HCT116 (cell line): ENCODE measurements at regions not wholly inside any gene's neighbourhood (a gene's known extent, or its start where the extent isn't known, plus 50 kb on each side); places are given as distances from the start of the nearest gene placed in this dataset.

Experiments
- CTCF ChIP-seq, 3 experiments: fragments of 200-600 bp in 1 of 3; sonication (generic) in 1 of 3; IDR thresholded peaks in 2 of 3; conservative IDR thresholded peaks in 1 of 3; 2 replicates each; pipeline ENCODE4 v1.5.1; 2012 to 2017; ENCODE audit warnings: low read depth in 2 of 3, low read length in 2 of 3, antibody characterized with exemption in 1 of 3, borderline replicate concordance in 1 of 3, control low read depth in 1 of 3, mild to moderate bottlenecking in 1 of 3, mixed read lengths in 1 of 3, mixed run types in 1 of 3, moderate library complexity in 1 of 3; ENCODE audit not compliant: insufficient read depth in 1 of 3
- POLR2AphosphoS5 ChIP-seq: IDR thresholded peaks from 2 replicates; pipeline ENCODE4 v1.6.1; 2011; ENCODE audit warnings: mild to moderate bottlenecking, low read depth, low read length, moderate library complexity
- RAD21 ChIP-seq: IDR thresholded peaks from 2 replicates; pipeline ENCODE4 v1.6.1; 2012; ENCODE audit warnings: low read depth, mild to moderate bottlenecking
- ZFX ChIP-seq: fragments of 450-650 bp; IDR thresholded peaks from 2 replicates; pipeline ENCODE4 v1.6.1; 2017

GRCh38 chr13:82934000-82934399 lies 948.3 kb downstream of the SLITRK1 start:
- no peak for TF ChIP-seq POLR2AphosphoS5
- TF ChIP-seq RAD21 = no peak
- TF ChIP-seq ZFX = no peak
- TF ChIP-seq CTCF (IDR thresholded peaks at IDR 0.05 in 2 of 3, conservative IDR thresholded peaks at IDR 0.05 in 1 of 3; ENCODE audit: borderline replicate concordance in 1 of 3, insufficient read depth in 1 of 3, low read depth in 2 of 3, low read length in 2 of 3) = no peak
